NCI-H1105 treated with DMSO at 0.1 percent for 48 hours (cell line): ENCODE measurements at regions not wholly inside any gene's neighbourhood (a gene's known extent, or its start where the extent isn't known, plus 50 kb on each side); places are given as distances from the start of the nearest gene placed in this dataset.
A peak's percentile ranks its signal among the peaks of the same experiment; 100 is the strongest.

ENCODE experiments used
- DNase-seq: peaks from one replicate; lab custom pipeline; 2025; lab: John Stamatoyannopoulos, UW

- DNase-seq: no peak
These were observed 477.5 kb upstream of the NMUR2 start for GRCh38 chr5:152882621-152883020.

GRCh38 chr5:152883066-152883775 lies 478.1 kb upstream of the NMUR2 start:
- peak; percentile 81 for DNase-seq

- DNase-seq: peak; percentile 43
These were observed 478.9 kb upstream of the NMUR2 start for GRCh38 chr5:152884006-152884405.

- DNase-seq: no peak
These were observed 495.3 kb upstream of the NMUR2 start for GRCh38 chr5:152900332-152900731.

GRCh38 chr5:152901754-152902153 lies 496.7 kb upstream of the NMUR2 start:
- DNase-seq: no peak

- no peak for DNase-seq
These were observed 500.2 kb upstream of the NMUR2 start for GRCh38 chr5:152905286-152905685.

GRCh38 chr5:152907488-152908245 lies 502.6 kb upstream of the NMUR2 start:
- no peak for DNase-seq

GRCh38 chr5:152912924-152913323 lies 507.8 kb upstream of the NMUR2 start:
- no peak for DNase-seq

GRCh38 chr5:152932621-152933020 lies 527.5 kb upstream of the NMUR2 start:
- DNase-seq: no peak

GRCh38 chr5:152933056-152933455 lies 528.0 kb upstream of the NMUR2 start:
- DNase-seq: no peak

GRCh38 chr5:152938630-152939029 lies 533.6 kb upstream of the NMUR2 start:
- DNase-seq: no peak

- DNase-seq: no peak
These were observed 537.7 kb upstream of the NMUR2 start for GRCh38 chr5:152942633-152943336.

GRCh38 chr5:152953788-152954483 lies 536.5 kb upstream of the GRIA1 start:
- no peak for DNase-seq

GRCh38 chr5:152956943-152957613 lies 533.4 kb upstream of the GRIA1 start:
- DNase-seq: no peak

- DNase-seq: no peak
These were observed 512.2 kb upstream of the GRIA1 start for GRCh38 chr5:152978141-152978835.

- DNase-seq: no peak
These were observed 503.3 kb upstream of the GRIA1 start for GRCh38 chr5:152987131-152987530.

GRCh38 chr5:152990217-152990616 lies 500.3 kb upstream of the GRIA1 start:
- DNase-seq: no peak

- no peak for DNase-seq
These were observed 499.8 kb upstream of the GRIA1 start for GRCh38 chr5:152990649-152991048.

GRCh38 chr5:152994033-152994680 lies 496.3 kb upstream of the GRIA1 start:
- no peak for DNase-seq

GRCh38 chr5:152995214-152995725 lies 495.2 kb upstream of the GRIA1 start:
- no peak for DNase-seq
